IPS DF 19.7 (cell line): ENCODE measurements at regions not wholly inside any gene's neighbourhood (a gene's known extent, or its start where the extent isn't known, plus 50 kb on each side); places are given as distances from the start of the nearest gene placed in this dataset.
"Not testable (repeated sequence)": the region's sequence is repeated elsewhere in the genome, so short reads cannot be mapped to it uniquely, and the experiment has no call there.

Experiments used
- DNase-seq: peaks from one replicate; pipeline ENCODE4 v3.0.0-alpha.2; 2013; ENCODE audit warnings: low read depth, low spot score

DNA sequence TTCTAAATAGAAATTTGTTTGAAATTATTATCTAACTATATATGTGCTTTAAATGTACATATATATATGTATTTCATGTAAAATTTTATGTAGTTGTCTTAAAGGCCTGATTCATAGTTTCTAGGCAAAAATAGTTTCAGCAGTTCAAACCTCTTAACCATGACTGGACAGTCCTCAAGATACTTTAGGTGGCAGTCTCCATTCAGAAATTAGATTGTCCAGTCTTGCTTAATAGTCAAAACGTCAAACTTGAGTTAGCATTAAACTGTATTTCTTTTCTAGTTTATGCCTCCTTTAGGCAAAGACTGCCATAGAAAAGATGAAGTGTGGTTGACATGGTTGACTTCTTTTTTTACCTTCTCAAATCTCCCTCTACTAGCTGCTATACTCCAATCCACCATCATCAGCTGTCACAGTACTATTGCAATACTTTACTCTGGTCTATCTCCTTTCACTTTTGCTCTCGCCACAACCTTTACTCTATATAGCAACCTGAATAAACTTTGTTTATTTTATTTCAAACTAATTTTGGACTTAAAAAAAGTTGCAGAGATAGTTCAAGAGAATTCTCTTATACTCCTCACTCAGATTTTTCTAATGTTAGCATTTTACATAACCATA is 395.6 kb upstream of the DIPK2B start:
- DNase-seq: no peak

DNA sequence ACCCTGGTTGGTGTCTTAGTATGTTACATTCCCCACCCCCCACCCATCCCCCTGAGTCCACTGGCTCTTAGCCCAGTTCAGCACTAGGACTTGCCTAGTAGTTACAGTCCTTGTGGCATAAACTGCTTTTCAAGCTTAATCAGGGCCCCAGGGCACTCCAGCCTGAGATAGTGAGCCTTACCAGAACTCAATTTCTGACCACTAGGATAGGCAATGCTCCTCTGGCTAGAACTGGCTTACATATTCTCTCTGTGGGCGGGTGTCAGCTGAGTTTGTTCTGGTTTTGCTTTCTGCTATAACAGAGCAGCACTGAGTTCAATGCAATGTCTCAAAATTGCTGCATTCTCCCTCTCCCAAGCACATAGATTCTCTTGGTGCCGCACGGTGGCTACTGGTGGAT is 391.4 kb upstream of the DIPK2B start:
- DNase-seq: no peak

DNA sequence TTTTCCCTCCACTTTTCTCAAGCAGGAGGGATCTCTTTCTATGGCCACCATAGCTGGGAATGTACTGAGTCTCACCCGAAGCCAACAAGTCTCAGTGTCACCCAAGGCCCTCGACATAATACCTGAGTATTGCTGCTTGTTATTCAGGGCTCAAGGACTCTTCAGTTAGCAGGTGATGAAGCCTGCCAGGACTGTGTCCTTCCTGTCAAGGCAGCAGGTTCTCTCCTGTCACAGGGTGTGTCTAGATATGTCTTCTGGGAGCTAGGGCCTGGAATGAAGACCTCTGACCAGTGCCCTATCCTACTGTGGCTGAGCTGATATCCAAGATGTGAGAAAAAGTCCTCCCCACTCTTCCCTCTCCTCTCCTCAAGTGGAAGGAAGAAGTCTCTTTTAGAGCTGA is 391.0 kb upstream of the DIPK2B start:
- DNase-seq: no peak

- DNase-seq: no peak
These were observed 384.0 kb upstream of the DIPK2B start for GRCh38 chrX:45584717-45585116.

DNA sequence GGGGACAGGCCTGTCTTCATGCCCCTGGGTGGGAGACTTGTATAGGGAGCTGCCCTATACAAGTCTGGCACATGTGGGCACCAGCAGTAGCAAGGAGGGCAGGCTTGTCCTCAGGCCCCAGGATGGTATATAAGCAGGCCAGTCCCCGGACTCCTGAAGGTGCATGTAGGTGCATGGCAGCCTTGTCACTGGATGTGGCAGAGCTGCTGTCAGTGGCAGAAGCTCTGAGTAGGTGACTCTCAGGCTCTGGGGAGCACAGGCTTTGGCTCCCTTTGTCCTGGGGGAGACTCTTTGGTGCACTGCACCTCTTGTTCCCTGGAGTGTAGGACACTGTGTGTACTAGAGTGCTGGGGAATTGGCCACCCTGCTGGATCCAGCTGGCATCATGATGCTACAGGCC is 376.7 kb upstream of the DIPK2B start:
- DNase-seq: no peak

DNA sequence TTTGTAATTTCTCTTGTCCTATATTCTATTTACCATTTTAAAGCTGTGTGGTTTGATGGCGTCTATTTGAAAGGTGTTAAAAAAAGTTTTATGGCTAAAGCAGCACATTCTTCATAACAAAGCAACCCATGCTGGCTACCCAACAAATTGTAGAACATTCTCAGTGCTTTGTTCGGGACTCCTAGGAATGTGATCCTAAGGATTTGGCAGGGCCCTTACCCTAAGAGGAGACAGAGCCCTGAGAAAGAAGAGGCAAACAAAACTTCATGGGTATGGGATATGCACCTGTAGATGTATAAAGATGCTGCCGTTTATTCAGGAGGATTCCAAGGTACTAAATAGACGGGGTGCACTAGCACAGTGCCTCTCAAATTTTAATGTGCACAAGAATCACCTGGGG is 370.8 kb upstream of the DIPK2B start:
- DNase-seq: no peak

GRCh38 chrX:45566456-45566855 is 365.8 kb upstream of the DIPK2B start:
- no peak for DNase-seq

DNA sequence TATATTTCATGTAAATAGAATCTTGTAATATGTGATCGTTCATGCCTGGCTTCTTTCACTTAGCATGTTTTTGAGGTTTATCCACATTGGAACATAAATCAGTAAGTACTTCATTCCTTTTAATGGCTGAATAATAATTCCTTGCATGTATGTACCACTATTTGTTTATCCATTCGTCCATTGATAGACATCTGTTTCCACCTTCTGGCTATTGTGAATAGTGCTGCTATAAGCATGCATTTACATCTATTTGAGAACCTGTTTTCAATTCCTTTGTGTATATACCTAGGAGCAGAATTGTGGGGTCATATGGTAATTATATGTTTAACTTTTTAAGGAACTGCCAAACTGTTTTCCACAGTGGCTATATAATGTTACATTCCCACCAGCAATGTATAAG is 356.7 kb upstream of the DIPK2B start:
- no peak for DNase-seq

GRCh38 chrX:45554736-45555135 is 354.1 kb upstream of the DIPK2B start:
- DNase-seq: no peak

GRCh38 chrX:45553417-45553816 is 352.7 kb upstream of the DIPK2B start:
- no peak for DNase-seq

DNA sequence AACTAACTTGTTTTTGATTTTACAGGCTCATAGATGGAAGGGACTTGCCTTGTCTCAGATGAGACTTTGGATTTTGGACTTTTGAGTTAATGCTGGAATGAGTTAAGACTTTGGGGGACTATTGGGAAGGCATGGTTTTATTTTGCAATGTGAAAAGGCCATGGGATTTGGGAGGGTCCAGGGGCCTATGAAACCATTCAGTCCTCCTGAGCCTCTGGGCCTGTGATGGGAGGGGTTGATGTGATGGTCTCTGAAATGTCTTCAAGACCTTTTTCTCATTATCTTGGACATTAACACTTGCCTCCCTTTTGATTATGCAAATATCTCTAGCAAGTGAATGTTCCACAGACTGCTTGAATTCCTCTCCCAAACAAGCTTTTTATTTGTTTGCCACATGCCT is 346.0 kb upstream of the DIPK2B start:
- DNase-seq: not testable (repeated sequence)

- no peak for DNase-seq
These were observed 339.5 kb upstream of the DIPK2B start for GRCh38 chrX:45540181-45540580.

DNA sequence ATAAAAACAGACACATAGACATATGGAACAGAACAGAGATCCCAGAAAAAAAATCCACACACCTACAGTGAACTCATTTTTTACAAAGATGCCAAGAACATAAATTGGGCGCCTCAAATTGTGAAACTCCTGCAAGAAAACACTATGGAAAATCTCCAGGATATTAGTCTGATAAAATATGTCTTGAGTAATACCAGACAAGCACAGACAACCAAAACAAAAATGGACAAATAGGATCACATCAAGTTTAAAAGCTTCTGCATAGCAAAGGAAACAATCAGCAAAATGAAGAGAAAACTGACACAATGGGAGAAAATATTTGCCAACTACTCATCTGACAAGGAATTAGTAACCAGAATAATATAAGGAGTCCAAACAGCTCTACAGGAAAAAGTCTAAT is 337.3 kb upstream of the DIPK2B start:
- no peak for DNase-seq

DNA sequence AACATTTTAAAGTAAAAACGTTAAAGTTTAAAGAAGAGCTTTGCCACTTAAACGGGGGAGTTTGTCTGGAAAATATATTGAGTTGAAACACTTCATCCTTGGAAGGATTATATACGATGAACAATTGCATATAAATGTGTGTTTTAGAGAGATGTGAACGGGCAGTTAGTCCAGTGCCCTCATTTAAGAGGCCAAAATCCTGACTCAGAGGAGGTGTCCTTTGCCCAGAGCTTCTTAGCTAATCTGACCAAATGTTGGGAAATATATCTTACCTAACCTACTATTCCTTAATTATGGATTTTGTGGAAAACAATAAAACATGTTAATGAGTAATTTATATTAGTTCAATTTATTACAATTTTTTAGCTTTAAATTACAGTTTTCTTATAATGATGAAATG is 327.2 kb upstream of the DIPK2B start:
- no peak for DNase-seq

- no peak for DNase-seq
These were observed 324.1 kb upstream of the DIPK2B start for GRCh38 chrX:45524805-45525204.

DNA sequence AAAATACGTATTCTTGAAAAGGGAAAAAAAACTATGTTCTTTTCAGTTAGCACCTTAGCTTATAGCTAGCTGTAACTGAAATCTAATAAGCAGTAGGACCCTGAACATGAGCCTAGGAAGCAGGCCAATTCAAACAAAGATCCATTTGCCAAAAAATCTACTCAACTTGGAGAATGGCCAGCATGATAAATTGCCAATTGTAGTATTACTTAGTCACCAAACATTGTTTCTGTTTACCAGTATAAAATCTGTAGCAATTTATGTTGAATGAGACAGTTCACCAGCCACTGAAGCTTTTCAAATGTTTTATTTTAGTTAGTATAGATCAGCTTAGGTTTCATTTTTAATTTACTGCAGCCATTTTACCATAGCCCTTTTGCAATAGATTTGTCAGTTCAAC is 323.6 kb upstream of the DIPK2B start:
- no peak for DNase-seq

DNA sequence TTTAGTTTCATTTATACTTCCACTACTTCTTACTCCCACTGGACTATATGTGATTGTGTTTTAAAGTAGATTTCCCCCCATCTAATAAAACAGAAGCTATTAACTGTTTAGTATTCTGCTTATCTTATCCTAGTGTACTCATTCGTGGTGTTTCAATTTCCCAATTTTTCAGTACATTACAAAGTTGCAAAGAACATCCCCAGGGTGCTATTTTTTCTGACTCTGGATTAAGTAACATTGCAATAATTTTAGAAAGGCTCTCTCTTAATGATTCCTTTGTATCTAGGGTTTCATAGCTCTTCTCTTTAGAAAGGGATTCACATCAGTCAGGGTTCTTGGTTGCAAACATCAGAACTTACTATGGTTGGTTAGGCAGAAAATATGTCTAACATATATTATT is 317.9 kb upstream of the DIPK2B start:
- DNase-seq: no peak

GRCh38 chrX:45517090-45517973 is 316.7 kb upstream of the DIPK2B start:
- DNase-seq: no peak

GRCh38 chrX:45515262-45516215 is 314.9 kb upstream of the DIPK2B start:
- no peak for DNase-seq

DNA sequence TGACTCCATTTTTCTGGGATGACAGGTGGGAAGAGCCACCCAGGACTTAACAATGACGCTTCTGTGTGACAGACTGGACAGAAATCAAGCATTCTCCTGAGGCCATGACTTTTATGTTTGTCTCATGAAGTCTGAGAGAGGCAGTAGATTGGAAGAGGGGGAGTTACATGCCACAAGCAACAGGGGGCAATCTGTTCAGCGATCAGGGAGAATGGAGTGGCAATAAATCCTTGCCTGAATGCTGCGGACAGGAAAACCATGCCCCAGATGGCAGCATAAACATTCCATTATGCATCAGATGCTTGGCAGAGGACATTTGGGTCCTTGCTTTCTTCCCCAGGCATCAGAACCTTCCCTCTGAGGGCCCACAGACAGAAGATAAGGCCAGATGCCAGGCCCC is 312.4 kb upstream of the DIPK2B start:
- DNase-seq: no peak

GRCh38 chrX:45508454-45508853 is 307.8 kb upstream of the DIPK2B start:
- no peak for DNase-seq

DNA sequence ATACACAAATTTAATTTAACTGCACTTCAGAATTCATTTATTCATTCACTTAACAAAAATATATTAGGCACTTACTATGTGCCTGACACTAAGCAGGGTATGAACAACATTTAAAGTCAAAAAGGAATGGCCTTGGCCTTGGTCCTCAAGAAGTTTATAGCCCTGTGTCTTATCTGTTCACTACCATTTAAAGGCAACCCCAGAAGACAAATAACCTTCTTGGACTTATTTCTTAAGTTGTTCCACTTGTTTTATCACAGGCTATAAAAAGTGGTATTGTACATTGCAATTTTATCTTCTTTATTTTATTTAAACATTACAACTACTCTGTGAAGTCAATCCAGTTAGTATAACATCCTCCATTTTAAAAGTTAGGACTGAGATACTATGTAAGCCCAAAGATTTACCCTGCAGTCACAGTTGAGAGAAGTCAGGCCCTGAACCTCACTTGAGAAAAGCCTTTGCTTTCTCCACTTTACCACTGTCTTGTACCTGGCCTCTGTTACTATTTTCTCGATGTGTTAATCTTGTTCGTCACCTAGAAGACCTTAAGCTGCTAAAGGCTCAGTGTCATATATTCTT is 305.6 kb upstream of the DIPK2B start:
- DNase-seq: no peak
